Stimulated activated CD4-positive, alpha-beta T cell treated with anti-CD3 and anti-CD28 coated beads, Interleukin-12 subunit alpha, Interleukin-12 subunit beta, amount 100 ng/mL, for 4 hours (primary cell): ENCODE measurements at regions not wholly inside any gene's neighbourhood (a gene's known extent, or its start where the extent isn't known, plus 50 kb on each side); places are given as distances from the start of the nearest gene placed in this dataset.
"Not testable (repeated sequence)": the region's sequence is repeated elsewhere in the genome, so short reads cannot be mapped to it uniquely, and the experiment has no call there.

Experiments
- DNase-seq: peaks from one replicate; pipeline ENCODE4 v3.0.0-alpha.2; 2020

- DNase-seq = no peak
These were observed 384.0 kb downstream of the SFMBT2 start for GRCh38 chr10:7026818-7027217.

DNA sequence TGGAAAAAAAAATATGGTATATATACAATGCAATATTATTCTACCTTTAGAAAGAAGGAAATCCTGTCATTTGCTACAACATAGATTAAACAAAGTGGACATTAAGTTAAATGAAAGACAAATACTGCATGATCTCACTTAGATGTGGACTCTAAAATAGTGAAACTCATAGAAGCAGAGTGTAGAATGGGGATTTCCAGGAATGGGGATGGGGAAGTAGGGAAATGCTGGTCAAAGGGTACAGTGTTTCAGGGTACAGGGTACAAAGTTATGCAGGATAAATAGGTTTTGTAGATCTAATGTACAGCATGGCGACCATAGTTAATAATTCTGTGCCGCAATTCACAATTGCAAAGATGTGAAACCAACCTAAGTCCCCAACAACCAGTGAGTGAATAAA, 385.5 kb downstream of the SFMBT2 start:
- DNase-seq = no peak

GRCh38 chr10:7015457-7015856, 395.4 kb downstream of the SFMBT2 start:
- DNase-seq = no peak

GRCh38 chr10:7014721-7015120, 396.1 kb downstream of the SFMBT2 start:
- no peak for DNase-seq

DNA sequence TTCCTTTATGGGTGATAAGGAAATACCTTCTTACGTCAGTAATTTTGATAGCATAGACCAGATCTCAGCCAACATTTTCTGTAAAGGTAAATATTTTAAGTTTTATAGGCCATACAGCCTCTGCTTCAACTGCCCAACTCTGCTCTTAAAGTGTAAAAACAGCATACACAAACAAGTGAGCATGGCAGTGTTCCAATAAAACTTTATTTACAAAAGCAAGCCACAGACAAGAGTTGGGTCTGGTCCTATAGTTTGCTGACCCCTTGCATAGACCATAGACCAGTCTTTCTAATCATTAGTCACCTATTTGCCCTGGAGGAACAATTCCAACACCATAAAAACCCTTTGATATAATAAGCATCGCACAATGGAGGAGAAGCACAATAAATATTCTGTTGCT, 398.8 kb downstream of the SFMBT2 start:
- DNase-seq = no peak

- DNase-seq = no peak
These were observed 402.2 kb downstream of the SFMBT2 start for GRCh38 chr10:7008645-7009044.

GRCh38 chr10:7007600-7008190, 403.1 kb downstream of the SFMBT2 start:
- no peak for DNase-seq

DNA sequence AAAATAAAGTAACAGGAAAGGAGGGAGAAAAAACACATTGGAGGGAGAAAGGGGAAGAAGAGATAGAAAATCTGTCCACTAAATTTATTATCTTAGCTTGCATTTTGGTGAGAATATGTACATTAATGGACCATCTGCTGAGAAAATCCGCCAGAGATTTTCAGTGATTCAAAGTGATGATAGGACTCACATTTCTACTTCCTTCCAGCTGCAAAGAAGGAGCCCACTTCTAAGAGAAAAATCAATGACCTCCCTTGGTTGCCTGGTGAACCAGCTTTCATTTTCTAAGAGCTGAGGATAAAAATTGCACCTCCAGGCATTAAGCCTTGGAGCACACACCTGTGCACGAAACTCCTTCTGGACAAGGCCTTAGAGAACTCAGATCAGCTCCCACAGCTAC, 404.3 kb downstream of the SFMBT2 start:
- DNase-seq = no peak

GRCh38 chr10:7003831-7004395, 406.9 kb downstream of the SFMBT2 start:
- DNase-seq = no peak

- no peak for DNase-seq
These were observed 410.8 kb downstream of the SFMBT2 start for GRCh38 chr10:7000061-7000460.

DNA sequence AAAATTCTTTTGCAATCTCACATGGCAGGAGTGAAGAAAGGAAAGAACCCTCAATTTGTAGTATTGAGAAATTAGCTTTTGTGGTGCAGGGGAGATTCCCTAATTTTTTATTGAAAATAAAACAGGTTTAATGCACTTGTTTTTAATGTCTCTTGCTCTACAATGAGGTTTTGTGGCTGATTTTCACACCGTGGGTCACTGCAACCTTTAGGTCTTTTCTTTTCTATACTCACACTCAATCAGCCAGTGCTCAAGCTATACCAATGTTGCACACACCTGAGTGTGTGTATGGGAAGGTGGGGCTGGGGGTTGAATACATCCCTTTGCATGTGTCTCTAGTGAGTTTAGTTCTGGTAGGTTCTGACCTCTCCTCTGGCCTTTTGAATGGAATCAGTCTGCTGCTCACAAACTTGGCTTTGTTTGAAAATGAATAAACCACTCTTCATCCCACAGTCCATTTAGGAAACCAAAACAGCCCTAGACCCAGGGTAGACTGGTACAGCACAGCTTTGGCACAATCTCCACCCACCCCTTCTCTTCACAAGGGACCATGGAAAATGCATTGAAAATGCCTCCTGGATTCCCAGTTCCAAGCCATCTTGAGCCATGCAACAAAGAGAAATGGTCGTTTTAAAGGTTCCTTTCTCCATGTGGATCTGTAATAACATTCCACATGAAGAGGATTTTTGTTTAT, 411.5 kb downstream of the SFMBT2 start:
- no peak for DNase-seq

GRCh38 chr10:6997509-6997908, 413.3 kb downstream of the SFMBT2 start:
- no peak for DNase-seq

DNA sequence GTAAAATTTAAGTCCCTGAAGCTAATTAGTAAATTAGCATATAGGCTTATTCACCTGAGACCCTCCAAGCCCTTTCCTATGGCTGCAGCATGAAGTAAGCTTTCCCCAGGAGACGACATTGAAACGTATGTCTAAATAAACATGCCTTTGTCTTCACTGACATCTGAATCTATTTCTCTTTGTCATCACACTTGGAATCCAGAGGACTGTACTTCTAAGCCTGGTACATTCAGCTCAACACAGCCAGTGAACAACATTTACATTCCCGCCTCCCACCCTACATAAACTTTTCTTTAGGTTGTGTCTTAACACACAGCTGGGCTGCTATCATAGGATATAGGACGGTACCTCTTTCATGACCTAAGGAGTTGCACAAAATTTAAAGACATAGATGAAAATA, 414.4 kb downstream of the SFMBT2 start:
- DNase-seq = no peak

- DNase-seq = no peak
These were observed 415.0 kb downstream of the SFMBT2 start for GRCh38 chr10:6995831-6996230.

DNA sequence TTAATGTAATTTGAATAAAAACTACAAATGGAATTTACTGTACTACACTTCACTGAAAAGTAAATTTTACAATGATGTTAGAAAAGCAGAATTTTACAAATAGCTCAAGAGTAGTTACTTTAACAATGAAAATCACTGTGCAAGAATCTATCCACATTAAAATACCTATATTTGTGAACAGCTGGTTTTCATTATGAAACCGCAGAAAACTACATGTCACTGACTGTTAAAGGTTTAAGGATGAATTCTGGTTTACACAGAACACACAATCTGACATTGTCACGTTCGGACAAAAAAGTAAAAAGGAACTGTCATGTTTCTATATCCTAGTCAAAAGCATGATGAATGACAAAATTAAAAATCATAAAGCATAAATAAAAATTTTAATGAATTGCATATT, 415.3 kb upstream of the PRKCQ start:
- DNase-seq = no peak

DNA sequence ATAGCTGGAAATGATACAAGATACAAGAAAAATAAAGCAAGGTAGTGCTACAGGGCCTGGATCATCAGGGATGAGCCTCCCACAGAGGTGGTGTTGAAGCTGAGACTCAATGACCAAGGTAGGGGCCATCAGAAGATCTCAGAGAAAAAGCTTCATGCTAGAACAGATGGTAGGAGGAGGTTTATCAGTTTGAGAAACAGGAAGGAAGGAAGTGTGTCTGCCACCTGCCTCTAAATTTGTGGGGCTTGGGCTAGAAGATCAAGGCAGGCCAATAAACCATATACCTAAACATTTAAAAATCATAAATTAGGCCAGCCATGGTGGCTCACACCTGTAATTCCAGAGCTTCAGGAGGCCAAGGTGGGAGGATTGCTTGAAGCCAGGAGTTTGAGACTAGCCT, 410.8 kb upstream of the PRKCQ start:
- no peak for DNase-seq

DNA sequence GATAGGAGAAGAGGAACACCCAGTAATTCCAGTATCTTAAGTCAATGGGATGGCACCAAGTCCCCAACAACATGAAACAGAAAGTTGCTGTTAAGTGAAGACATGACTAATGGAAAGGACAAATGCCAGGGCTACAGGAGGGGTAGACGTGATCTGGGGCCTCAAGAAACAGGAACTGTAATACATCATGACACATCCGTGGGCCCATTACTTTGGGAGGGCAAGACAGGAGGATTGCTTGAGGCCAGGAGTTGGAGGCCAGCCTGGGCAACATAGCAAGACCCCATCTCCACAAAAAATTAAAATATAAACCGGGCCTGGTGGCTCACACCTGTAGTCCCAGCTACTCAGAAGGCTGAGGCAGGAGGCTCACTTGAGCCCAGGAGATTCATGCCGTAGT, 408.6 kb upstream of the PRKCQ start:
- no peak for DNase-seq

DNA sequence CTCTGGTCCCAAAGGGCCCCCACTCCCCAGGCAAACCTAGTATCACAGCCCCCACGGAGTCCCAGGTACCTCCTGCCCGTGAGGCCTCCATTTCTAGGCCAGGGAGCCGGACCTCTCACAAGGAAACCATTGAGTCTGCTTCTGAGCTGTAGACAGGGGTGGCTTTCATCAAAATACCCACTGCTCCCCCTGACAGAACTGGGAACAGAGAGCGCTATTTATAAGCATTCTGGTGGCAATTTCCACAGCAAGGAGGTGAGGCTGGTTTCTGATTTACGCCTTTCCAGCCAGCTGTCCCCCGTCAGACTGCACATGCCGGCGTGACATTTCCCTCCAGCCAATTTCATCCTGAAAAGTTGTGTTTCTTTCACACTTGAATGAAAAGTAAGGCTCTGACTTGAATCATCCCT, 407.5 kb upstream of the PRKCQ start:
- DNase-seq = no peak

DNA sequence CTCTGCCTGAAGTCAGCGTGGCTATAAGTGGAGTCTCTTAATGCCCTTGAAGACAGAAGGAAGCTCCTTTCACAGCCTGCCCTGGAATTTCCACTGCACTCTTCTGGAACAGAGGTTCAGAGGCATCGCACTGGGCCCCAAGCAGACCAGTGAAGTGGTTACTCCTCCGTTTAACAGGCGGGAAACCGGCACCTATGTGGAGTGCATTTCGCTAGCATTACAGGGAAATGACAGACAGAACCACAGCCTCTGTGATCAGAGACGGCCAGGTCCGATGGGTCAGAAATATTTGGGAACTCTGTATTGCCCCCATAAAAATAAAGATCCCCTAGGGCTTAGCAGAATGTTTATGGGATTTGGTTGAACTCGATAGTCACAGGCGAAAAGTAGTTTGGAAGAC, 406.9 kb upstream of the PRKCQ start:
- no peak for DNase-seq

GRCh38 chr10:6985644-6986043, 405.6 kb upstream of the PRKCQ start:
- no peak for DNase-seq

DNA sequence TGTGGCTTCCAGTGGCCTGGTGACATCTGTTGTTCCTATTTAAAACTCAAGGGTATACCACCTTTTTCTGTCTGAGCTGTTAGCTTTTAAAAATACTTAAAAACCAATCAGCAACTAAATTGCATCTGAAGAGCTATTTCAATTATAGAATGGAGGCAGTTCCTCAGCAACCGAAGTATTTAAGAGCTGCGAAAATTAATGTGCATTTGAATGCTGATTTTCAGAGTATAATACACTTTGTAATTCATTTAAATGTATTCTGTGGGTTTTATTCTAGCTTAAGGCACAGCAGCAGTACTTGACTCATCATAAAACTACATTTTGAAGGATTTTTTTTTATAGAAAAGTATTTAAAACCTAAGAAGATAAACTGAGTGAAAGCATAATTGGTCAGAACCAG, 404.9 kb upstream of the PRKCQ start:
- no peak for DNase-seq

GRCh38 chr10:6984016-6984415, 403.9 kb upstream of the PRKCQ start:
- DNase-seq = not testable (repeated sequence)

GRCh38 chr10:6980353-6980752, 400.3 kb upstream of the PRKCQ start:
- DNase-seq = no peak

DNA sequence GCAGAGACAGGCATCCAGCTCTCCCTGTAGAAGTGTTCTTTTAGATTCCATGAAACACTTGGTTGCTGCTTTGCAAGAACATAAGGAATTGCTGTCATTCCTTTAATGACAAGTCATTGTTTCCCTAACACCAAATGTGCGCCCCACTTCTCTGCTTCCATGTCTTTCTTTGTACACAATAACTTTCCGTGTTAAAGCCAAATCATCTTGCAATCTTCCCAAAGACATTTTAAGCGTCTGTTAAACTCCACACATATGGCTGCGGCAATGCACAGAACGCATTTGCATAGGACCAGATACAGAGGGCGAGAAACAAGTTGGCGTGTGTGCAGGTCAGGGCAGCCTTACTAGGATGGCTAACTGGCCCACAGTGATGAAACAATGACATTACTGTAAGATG, 399.3 kb upstream of the PRKCQ start:
- DNase-seq = no peak

- DNase-seq = no peak
These were observed 398.1 kb upstream of the PRKCQ start for GRCh38 chr10:6978187-6978627.
